GM12878 (cell line): ENCODE measurements at regions not wholly inside any gene's neighbourhood (a gene's known extent, or its start where the extent isn't known, plus 50 kb on each side); places are given as distances from the start of the nearest gene placed in this dataset.
A peak's percentile ranks its signal among the peaks of the same experiment; 100 is the strongest.

Experiments used
- ATAC-seq: fragments of 200-7000 bp; cut with Tn5 transposase; 3 replicates; pipeline ENCODE4 v1.9.1; 2020; ENCODE audit warnings: mild to moderate bottlenecking, moderate library complexity
- BruUV-seq: library from RNA; stranded (reverse); fragments of 400-500 nt; replicated peaks from 2 replicates; lab custom pipeline; 2021; lab: Mats Ljungman, UMichigan
- CTCF ChIA-PET: fragments of 300-600 bp; sonication (Branson Sonifier 250); formaldehyde crosslinking; extraction: SDS; loops from one replicate; lab custom pipeline; 2021; ENCODE audit warnings: inconsistent platforms; lab: Yijun Ruan, JAX
- POLR2A ChIA-PET: fragments of 350-600 bp; formaldehyde crosslinking; extraction: SDS; loops from one replicate; lab custom pipeline; 2021; ENCODE audit warnings: inconsistent platforms; lab: Charles Lee
- RAD21 ChIA-PET: fragments of 300-600 bp; sonication (Branson Sonifier 250); formaldehyde crosslinking; loops from one replicate; lab custom pipeline; 2023; ENCODE audit warnings: antibody characterized with exemption; ENCODE audit not compliant: unreplicated experiment; lab: Charles Lee
- SMC1A ChIA-PET: fragments of 300-600 bp; sonication (Branson Sonifier 250); formaldehyde crosslinking; loops from one replicate; lab custom pipeline; 2023; ENCODE audit not compliant: unreplicated experiment, uncharacterized antibody; lab: Charles Lee
- DNase-seq: peaks from one replicate; pipeline ENCODE4 v3.0.0-alpha.2; 2011; ENCODE audit warnings: low read depth, low spot score
- FAIRE-seq: peaks from 3 replicates; lab custom pipeline; 2011; peaks lifted over from hg19 to GRCh38; lab: Jason Lieb, UNC
- H2AFZ ChIP-seq: 2 replicates; pipeline ENCODE4 v1.6.0; 2011; ENCODE audit warnings: low read depth, low read length, control low read depth; ENCODE audit not compliant: control insufficient read depth
- H3K27ac ChIP-seq: 2 replicates; pipeline ENCODE4 v1.5.1; 2011; ENCODE audit warnings: control low read depth; ENCODE audit not compliant: control insufficient read depth, insufficient read depth
- H3K27me3 ChIP-seq, 2 experiments: replicated peaks in 1 of 2; 2 replicates each; pipeline versions ENCODE4 v1.6.0 to v1.6.1; 2011; ENCODE audit warnings: low read length in 1 of 2; ENCODE audit not compliant: control insufficient read depth in 2 of 2, insufficient read depth in 2 of 2
- H3K36me3 ChIP-seq, 2 experiments: 2 replicates each; pipeline ENCODE4 v1.5.1; 2011; ENCODE audit warnings: low read length in 1 of 2; ENCODE audit not compliant: control insufficient read depth in 2 of 2, insufficient read depth in 2 of 2
- H3K4me1 ChIP-seq: 2 replicates; pipeline ENCODE4 v1.6.1; 2011; ENCODE audit warnings: mild to moderate bottlenecking, low read length, moderate library complexity, mixed read lengths; ENCODE audit not compliant: control insufficient read depth, insufficient read depth
- H3K4me2 ChIP-seq: 2 replicates; pipeline ENCODE4 v1.6.0; 2011; ENCODE audit warnings: control low read depth; ENCODE audit not compliant: control insufficient read depth, insufficient read depth
- H3K4me3 ChIP-seq: fragments of 200-600 bp; sonication (generic); 2 replicates; pipeline ENCODE4 v1.5.1; 2016
- H3K79me2 ChIP-seq: 2 replicates; pipeline ENCODE4 v1.6.0; 2011; ENCODE audit warnings: low read length; ENCODE audit not compliant: control insufficient read depth, insufficient read depth
- H3K9ac ChIP-seq: 2 replicates; pipeline ENCODE4 v1.8.0; 2011; ENCODE audit warnings: low read length, control low read depth, mixed read lengths; ENCODE audit not compliant: control insufficient read depth, insufficient read depth
- H3K9me3 ChIP-seq: replicated peaks from 3 replicates; pipeline ENCODE4 v1.5.1; 2011; ENCODE audit warnings: mild to moderate bottlenecking, low read length; ENCODE audit not compliant: control insufficient read depth, insufficient read depth
- H4K20me1 ChIP-seq: 2 replicates; pipeline ENCODE4 v1.6.0; 2011; ENCODE audit not compliant: control insufficient read depth, insufficient read depth
- CTCF ChIP-seq, 3 experiments: IDR thresholded peaks in 2 of 3; conservative IDR thresholded peaks in 1 of 3; 2 replicates each; pipeline ENCODE4 v1.5.1; 2011; ENCODE audit warnings: low read depth in 3 of 3, low read length in 3 of 3, mild to moderate bottlenecking in 3 of 3, control low read depth in 2 of 3, moderate library complexity in 2 of 3, inconsistent platforms in 1 of 3, mixed read lengths in 1 of 3; ENCODE audit not compliant: control insufficient read depth in 2 of 3, insufficient read depth in 1 of 3; ENCODE audit errors: extremely low read depth in 1 of 3
- IRF3 ChIP-seq: fragments of 450-650 bp; IDR thresholded peaks from 2 replicates; pipeline ENCODE4 v1.6.1; 2014; ENCODE audit warnings: mild to moderate bottlenecking
- IRF4 ChIP-seq: IDR thresholded peaks from 2 replicates; pipeline ENCODE4 v1.6.1; 2011; ENCODE audit warnings: low read depth, low read length
- MTA2 ChIP-seq: fragments of 450-650 bp; IDR thresholded peaks from 2 replicates; pipeline ENCODE4 v1.6.1; 2016; ENCODE audit warnings: low read depth, mild to moderate bottlenecking, moderate library complexity
- NKRF ChIP-seq: fragments of 450-650 bp; conservative IDR thresholded peaks from 2 replicates; pipeline ENCODE4 v1.6.1; 2017; ENCODE audit warnings: mild to moderate bottlenecking, moderate library complexity
- NR2F1 ChIP-seq: fragments of 450-650 bp; conservative IDR thresholded peaks from 2 replicates; pipeline ENCODE4 v1.6.1; 2017; ENCODE audit warnings: mild to moderate bottlenecking
- RAD21 ChIP-seq: IDR thresholded peaks from 2 replicates; pipeline ENCODE4 v1.6.1; 2011; ENCODE audit warnings: mild to moderate bottlenecking, low read depth, low read length, moderate library complexity; ENCODE audit not compliant: insufficient read depth
- RBBP5 ChIP-seq: fragments of 200-600 bp; sonication (generic); conservative IDR thresholded peaks from 2 replicates; pipeline ENCODE4 v1.6.1; 2016
- RCOR1 ChIP-seq: conservative IDR thresholded peaks from 2 replicates; pipeline ENCODE4 v1.6.1; 2012; ENCODE audit warnings: low read depth, low read length, improper control_type of control experiment
- ZNF274 ChIP-seq: IDR thresholded peaks from one replicate; pipeline ENCODE4 v1.8.0; 2011; ENCODE audit not compliant: insufficient read length, insufficient read depth
- ZNF384 ChIP-seq: IDR thresholded peaks from 2 replicates; pipeline ENCODE4 v1.6.1; 2012; ENCODE audit warnings: low read depth, mild to moderate bottlenecking, low read length, improper control_type of control experiment, borderline replicate concordance
- WGBS: methylation state at CpG from one replicate; pipeline ENCODE4 v1.1.6; 2016; ENCODE audit warnings: low lambda C conversion rate; ENCODE audit not compliant: insufficient replicate concordance, insufficient coverage; ENCODE audit errors: missing lambda C conversion rate; 5-methylcytosine and 5-hydroxymethylcytosine counted together
- in situ Hi-C: fragments of 300-500 bp; cut with MboI; formaldehyde crosslinking; loops from 9 replicates; pipeline ENCODE4 v1.14.3; 2018; ENCODE audit warnings: mixed read lengths
- intact Hi-C: fragments of 100-400 bp; cut with micrococcal nuclease; formaldehyde crosslinking; loops from one replicate; pipeline ENCODE4 v1.14.2; 2022; ENCODE audit not compliant: unreplicated experiment

- no peak overlapping the region for H3K27ac ChIP-seq
- no peaks in the 10 kb centered on the region for H3K79me2 ChIP-seq
- no peak overlapping the region for H3K9ac ChIP-seq
- no peaks in the 10 kb centered on the region for H3K4me1 ChIP-seq
- intact Hi-C loops: no loop called here
- BruUV-seq: no TSS peak
- TF ChIP-seq NR2F1 (no peak), ZNF274 (no peak), RAD21 (peak; percentile 34; the same call in 1 of the 2 replicates), NKRF (no peak), IRF4 (no peak), ZNF384 (no peak), RBBP5 (no peak), IRF3 (no peak), CTCF (IDR thresholded peaks at IDR 0.05 in 2 of 3, conservative IDR thresholded peaks at IDR 0.05 in 1 of 3; ENCODE audit: control insufficient read depth in 2 of 3, extremely low read depth in 1 of 3, insufficient read depth in 1 of 3, low read depth in 3 of 3, low read length in 3 of 3) (peak in 1 of 3 experiments; percentile 20; a peak in 1 of 6 replicates), MTA2 (no peak), RCOR1 (no peak)
- TF ChIP-seq, all 136 proteins: peak for 2
- 24% methylated on average over 5 of the region's 5 CpGs for WGBS
- DNase-seq (no peak), ATAC-seq (peak; percentile 45), FAIRE-seq (no peak)
- ChIA-PET POLR2A (no interaction called here), CTCF (interaction anchor here (1.0 kb wide), 1 partner anchor 185 kb away, joined by 3 read pairs; no protein-coding TSS in a partner anchor), SMC1A (interaction anchor here (0.7 kb wide), 1 partner anchor 11 kb away, joined by 3 read pairs; no protein-coding TSS in a partner anchor), RAD21 (no interaction called here)
- Histone ChIP-seq H3K27me3 (no peaks in the 10 kb centered on the region), H3K9me3 (no peaks in the 10 kb centered on the region), H3K4me3 (no peak overlapping the region), H3K4me2 (no peak overlapping the region), H2AFZ (no peak overlapping the region), H3K36me3 (no peaks in the 10 kb centered on the region), H4K20me1 (no peaks in the 10 kb centered on the region)
- in situ Hi-C loops: no loop called here
These were observed 235.1 kb upstream of the ZNF804A start for GRCh38 chr2:184363213-184363612.
